Fibroblast of skin of right biceps (primary cell): ENCODE measurements at regions not wholly inside any gene's neighbourhood (a gene's known extent, or its start where the extent isn't known, plus 50 kb on each side); places are given as distances from the start of the nearest gene placed in this dataset.

Experiments used
- DNase-seq: peaks from one replicate; pipeline ENCODE4 v3.0.0-alpha.2; 2013

GRCh38 chr20:24738981-24739633 is 210.0 kb upstream of the CST7 start:
- no peak for DNase-seq

- no peak for DNase-seq
Observed at GRCh38 chr20:24739746-24740145, 209.3 kb upstream of the CST7 start.

GRCh38 chr20:24741493-24742072 is 207.5 kb upstream of the CST7 start:
- no peak for DNase-seq

GRCh38 chr20:24742436-24742835 is 206.6 kb upstream of the CST7 start:
- DNase-seq: no peak

GRCh38 chr20:24742989-24743388 is 206.1 kb upstream of the CST7 start:
- no peak for DNase-seq

- DNase-seq: no peak
Observed at GRCh38 chr20:24743641-24744040, 205.4 kb upstream of the CST7 start.

- DNase-seq: no peak
Observed at GRCh38 chr20:24744747-24745146, 204.3 kb upstream of the CST7 start.

GRCh38 chr20:24745206-24745605 is 203.9 kb upstream of the CST7 start:
- no peak for DNase-seq

GRCh38 chr20:24745617-24746350 is 203.3 kb upstream of the CST7 start:
- DNase-seq: no peak

GRCh38 chr20:24746351-24746685 is 202.8 kb upstream of the CST7 start:
- DNase-seq: no peak

GRCh38 chr20:24747010-24747712 is 201.9 kb upstream of the CST7 start:
- DNase-seq: no peak

GRCh38 chr20:24747881-24748595 is 201.0 kb upstream of the CST7 start:
- DNase-seq: no peak

- DNase-seq: no peak
Observed at GRCh38 chr20:24751551-24751950, 197.5 kb upstream of the CST7 start.

GRCh38 chr20:24752612-24753011 is 196.5 kb upstream of the CST7 start:
- no peak for DNase-seq

- DNase-seq: no peak
Observed at GRCh38 chr20:24753130-24753529, 195.9 kb upstream of the CST7 start.

- no peak for DNase-seq
Observed at GRCh38 chr20:24754691-24755090, 194.4 kb upstream of the CST7 start.

GRCh38 chr20:24755411-24755922 is 193.6 kb upstream of the CST7 start:
- DNase-seq: no peak

- DNase-seq: no peak
Observed at GRCh38 chr20:24756292-24757025, 192.6 kb upstream of the CST7 start.

GRCh38 chr20:24761220-24762065 is 187.6 kb upstream of the CST7 start:
- DNase-seq: no peak

GRCh38 chr20:24762371-24762770 is 186.7 kb upstream of the CST7 start:
- no peak for DNase-seq

GRCh38 chr20:24762791-24763350 is 186.2 kb upstream of the CST7 start:
- no peak for DNase-seq
